GM21447 (cell line): ENCODE measurements at regions not wholly inside any gene's neighbourhood (a gene's known extent, or its start where the extent isn't known, plus 50 kb on each side); places are given as distances from the start of the nearest gene placed in this dataset.

Source experiments
- ATAC-seq: cut with Tn5 transposase; IDR thresholded peaks from one replicate; pipeline ENCODE4 v1.9.1; 2021; ENCODE audit not compliant: unreplicated experiment

DNA sequence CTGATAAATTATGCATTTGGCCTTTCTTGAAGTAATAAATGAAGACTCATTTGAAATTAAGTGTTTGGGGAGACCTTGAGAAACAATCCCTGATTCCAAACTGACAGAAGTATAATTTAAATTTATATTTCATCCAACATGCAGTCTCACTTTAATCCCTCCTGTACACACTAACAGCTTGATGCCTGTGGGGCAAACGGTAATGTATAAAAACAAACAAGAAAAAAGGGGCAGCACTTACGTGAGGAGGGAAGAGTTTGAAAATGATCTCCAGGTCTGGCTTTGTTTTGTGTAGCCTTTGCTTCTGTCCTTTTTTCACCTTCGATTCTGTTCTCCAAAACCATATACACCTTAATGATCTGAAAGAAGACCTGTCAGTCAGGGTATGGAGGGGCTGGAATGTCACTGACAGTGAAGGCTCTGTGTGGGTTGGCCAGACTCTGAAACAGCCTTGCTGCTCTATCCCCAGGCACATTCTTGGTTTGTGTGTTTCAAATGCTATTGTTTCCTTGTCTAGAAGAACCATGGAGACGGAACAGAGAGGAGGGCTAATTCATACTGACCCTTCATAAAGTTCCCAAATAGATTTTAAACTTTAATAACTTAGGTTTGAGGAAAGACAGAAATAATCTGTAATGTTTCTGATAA lies 338.2 kb upstream of the WWC1 start:
- no peak for ATAC-seq

DNA sequence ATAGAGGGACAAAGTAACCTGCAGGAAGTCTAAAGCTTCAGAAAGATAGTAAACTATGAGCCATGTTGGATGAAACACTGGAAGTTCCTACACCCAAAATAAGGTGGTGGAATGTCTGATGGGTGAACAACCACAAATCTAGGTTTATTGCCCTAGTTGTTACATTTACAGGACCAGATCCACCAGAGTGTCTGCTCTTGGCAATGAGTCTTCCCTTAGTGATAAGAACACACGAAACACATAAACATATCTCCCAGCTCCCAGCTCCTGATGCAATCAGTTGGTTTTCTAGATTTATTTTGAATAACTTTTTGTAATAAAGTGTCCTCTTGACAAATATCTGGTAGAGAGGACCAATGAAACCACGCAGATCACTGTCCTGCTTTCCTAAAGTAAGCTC lies 329.7 kb upstream of the WWC1 start:
- ATAC-seq = no peak

DNA sequence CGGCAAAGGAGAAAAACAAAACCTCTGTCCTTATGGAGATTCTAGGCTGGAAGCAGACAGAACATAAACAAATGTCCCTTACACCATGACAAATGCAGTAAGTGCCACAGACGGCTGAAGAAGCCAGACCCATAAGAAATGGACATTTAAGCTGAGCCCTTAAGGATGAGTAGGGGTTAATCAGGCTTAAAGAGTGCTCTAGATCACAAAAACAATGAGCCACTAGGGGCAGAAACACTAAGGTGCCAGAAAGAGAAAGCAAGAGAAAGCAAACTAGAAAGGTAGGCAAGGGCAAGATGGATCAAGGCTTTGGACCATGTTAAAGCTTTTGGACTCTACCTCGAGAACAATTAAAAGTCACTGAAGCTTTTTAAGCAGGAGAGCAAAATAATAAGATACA lies 326.9 kb upstream of the WWC1 start:
- no peak for ATAC-seq

DNA sequence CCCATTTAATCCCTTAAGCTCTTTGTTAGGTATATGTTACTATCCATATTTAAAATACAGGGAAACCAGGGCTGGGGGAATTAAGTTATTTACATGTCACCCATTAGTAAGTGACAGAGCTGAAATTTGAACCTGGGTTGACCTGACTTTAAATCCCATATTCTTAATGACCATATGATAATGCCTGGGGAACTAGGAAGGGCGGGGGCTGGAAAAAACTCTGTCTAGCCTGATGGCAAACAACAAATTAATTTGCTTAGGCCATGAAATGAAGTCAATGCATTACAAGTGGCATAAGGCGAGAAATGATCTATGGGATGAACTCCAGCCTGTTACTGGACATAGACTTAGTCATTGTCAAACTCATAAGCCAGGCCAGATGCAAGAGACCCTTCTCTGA lies 325.7 kb upstream of the WWC1 start:
- ATAC-seq = no peak

DNA sequence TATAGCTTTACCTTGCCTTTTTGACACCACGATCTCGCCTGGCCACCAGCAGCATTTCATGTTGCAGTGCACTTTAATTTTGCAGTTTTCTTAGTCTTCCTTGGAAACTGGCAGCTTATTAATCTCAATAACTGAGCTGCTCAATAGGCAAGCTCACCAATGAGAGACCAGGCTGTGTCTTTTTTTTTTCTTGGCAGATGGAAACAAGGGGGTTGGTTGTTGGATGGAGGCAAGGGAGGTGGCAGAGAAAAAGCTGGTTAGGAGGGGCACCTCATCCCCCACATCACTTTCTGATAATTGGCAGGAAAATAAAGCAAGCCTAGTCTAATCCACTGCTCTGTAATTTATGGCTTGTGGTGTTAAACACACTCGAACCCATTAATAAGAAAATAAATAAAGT lies 324.5 kb upstream of the WWC1 start:
- no peak for ATAC-seq

DNA sequence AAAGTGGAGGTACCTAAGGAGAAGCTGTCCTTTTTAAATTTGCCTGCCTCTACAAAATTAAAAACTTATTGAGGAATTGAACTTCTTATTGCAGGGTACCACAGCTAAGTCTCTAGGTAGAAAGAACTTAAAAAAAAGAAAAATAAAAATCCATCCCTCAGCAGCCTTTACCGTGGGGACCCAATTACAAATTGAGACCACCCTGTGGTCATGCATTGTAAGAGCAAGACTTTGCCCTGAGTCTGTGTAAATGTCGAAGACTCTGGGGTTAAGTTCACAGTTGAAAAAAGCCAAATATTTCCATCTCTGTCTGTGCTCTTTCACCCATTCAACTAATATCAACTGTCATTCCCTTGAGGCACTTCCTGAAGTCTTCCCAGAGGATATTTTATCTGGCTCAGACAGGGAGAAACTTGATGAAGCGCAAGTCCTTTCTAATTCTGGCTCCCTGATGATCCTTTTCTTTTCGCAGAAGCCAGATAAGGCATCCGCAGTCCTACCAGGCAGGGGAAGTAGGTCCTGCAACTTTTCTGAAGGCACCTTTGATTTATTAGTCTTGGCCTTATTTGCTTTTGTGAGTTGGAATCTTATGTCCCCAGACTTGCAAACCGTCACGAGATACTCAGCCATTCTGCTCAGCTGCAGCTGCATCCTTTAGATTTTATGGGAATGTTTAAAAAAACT lies 323.8 kb upstream of the WWC1 start:
- no peak for ATAC-seq

DNA sequence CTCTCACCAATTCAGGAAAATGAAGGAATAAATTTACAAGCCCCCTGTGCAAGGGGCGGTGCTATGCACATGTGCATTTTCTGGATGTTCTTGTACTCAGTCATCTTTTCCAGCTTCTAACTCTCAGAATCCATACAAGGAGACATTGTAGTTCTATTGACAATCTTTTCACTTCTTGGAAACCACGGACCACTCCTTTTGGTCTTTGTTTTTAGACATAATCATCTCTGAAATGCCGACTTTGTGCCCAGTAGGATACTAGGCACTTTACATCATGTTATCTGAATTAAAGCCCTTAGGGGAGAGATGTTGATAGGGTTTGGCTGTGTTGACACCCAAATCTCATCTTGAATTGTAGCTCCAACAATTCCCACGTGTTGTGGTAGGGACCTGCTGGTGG lies 322.6 kb upstream of the WWC1 start:
- no peak for ATAC-seq

DNA sequence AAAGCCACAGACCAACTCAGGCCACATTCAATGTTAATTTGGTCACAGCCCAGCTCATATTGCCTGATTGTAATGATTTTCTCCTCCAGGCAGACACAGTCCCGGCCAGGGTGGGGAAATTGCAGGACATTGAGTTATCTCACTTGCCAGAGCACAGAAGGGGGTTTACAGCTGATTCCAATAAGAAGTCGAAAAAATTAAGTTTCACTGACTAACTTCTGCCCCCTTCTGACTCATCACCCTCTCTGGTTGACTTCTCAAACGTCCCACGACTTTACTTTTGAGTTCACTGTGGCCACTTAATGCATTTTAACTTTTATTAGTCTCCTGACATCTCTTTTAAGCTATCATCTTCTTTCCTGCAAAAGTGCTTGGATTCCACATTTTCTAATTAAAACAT lies 321.4 kb upstream of the WWC1 start:
- no peak for ATAC-seq

DNA sequence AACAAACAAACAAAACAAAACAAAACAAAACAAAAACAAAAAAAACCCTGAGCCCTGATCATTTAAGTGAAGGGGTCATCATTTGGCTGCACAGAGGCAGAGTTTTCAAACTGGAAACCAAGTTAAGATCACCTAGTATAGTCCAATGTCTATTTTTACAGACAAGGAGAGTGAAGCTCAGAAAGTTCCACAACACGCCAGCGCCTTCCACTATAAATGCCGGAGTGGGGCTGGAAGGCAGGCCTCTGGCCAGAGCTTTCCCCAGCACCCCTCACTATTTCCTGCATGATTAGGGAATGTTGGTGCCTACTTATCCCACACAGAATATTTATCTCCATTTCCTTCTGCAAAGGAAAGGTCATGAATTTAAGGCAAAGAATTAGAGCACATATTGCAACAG lies 319.7 kb upstream of the WWC1 start:
- ATAC-seq = no peak

DNA sequence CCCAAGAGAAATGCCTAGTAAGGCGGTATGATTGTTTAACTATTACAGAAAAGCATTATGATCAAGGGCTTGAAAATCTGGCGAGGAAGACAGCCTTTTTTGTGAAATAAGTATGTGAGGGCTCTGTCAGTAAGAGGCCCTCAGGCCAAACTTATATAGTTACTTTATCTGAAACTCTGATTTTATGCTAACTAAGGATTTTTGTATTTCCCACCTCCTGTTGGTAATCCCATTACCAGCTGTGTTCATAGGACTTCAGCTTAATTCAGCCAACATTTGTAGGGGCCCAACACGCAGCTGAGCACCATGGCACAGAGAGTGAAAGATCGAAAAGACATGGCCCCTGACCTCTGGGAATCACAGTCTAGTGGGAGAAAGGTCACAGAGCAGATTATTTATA lies 318.3 kb upstream of the WWC1 start:
- ATAC-seq = no peak

DNA sequence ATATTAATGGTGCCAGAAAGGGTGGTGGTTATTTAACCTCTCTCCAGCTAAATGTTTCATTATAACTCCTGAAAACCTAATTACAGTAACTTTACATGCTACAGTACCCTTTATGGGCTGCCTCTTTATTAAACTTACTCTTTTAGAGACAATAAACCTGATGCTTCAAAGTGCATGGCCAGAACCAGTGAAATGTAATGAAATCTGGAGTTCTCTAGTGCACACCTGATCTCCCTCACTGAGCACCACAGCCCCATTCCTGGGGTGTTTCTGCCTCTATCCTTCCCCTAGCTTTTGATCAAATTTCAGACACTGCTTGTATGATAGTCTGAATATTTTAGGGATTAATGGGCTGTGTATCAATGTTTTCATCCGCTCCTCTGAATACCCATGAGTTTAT lies 306.5 kb upstream of the WWC1 start:
- no peak for ATAC-seq

DNA sequence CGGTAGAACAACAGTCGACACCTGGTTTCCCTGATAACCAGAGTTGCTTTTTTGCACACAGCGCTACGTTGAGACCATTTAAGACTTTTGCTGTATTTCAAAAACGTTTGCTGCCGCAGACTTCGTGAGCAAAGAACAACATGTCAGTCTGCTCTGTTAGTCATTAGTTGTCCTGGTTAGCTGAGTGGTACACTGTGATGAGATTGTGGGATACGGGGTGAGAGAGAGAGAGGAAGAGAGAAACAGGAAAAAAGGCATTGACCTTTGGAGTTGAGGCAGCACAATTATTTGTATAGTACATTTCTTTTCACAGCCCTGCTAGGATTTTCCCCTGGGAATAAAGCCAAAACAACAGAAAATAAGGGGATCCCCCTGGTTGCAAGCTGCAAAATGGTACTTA lies 306.1 kb upstream of the WWC1 start:
- ATAC-seq = no peak

DNA sequence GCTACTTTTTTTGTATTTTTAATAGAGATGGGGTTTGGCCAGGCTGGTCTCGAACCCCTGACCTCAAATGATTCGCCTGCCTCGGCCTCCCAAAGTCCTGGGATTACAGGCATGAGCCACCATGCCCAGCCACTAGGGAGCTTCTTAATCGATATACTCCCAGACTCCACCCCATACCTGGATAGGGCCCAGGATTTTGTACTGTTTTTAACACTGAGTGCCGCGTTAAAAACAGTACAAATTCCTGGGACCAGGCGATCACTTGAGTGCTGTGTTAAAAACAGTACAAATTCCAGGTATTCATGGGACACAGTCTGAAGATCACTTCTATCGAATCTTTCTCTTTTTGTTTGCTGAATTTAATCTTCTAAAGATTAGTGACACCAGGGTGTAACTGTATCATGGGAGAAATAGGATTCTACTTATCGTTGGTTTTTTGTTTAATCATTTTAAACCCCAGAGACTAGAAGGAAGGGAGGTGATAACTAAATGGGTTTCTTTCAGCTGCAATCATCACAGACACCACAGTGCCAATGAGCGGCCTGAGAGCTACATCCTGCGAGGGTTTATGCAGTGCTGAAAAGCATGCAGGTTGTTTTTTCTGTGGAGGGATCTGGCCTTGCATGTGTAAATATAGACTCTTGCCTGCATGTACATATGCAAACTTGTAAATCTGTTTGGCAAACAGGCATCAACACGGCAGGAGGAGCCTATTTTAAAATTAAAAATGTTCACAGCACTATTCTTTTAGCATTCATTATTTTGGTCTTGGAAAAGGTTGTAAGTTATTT lies 303.8 kb upstream of the WWC1 start:
- ATAC-seq = no peak

DNA sequence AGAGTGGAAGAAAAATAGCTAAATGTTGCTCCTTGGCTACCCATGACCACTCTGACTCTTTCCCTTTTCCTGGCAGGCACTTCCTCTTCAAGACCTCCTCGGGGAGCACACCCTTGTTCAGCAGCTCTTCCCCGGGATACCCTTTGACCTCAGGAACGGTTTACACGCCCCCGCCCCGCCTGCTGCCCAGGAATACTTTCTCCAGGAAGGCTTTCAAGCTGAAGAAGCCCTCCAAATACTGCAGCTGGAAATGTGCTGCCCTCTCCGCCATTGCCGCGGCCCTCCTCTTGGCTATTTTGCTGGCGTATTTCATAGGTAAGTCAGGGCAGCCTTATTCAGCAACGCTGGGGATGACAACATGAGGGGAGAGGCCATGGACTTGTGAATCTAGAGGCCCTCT lies 298.6 kb upstream of the WWC1 start:
- ATAC-seq = no peak

DNA sequence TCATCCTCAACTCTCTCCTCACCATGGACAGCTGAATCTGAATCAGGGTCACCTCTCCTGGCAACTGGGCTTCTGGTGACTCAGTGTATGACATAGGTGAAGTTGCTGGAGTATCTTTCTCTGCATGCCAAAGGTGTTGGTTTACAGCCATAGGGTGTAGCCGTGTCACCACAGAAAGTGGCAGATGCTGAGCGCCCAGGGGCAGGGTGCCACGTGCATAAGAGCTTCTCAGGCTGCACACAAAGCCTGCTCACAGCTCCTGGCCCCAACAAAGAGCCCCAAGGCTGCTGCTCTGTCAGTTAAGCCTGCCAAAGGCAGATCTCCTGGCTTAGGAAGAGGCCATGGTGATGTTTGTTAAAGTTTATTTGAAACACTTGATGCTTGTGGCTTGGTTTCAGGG lies 297.7 kb upstream of the WWC1 start:
- ATAC-seq = no peak

DNA sequence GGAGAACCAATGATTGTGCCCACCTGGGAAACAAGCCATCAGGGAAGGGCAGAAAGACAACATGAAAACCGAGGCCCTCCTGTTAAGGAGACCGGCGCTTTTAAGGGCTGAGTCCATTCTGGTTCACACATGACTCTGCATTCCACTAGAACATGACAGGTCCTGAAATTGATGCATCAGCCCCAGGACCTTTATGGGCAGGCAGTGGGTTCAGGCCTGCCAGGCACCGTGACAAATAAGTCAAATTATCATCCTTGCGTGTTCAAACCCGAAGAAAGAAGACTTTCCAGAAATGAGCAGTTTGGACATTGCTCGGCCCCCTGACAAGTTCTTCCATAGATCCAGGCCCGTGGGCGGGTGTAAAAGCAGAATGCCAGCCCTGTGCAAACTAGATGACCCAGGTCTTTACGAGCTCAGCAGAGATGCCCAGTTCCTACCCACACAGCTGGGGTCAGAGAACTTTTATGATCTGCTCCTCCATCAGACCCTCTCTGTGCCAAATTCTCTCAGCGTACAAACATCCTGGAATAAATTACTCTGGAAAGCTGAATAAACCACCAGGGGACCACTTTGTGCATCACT lies 295.5 kb upstream of the WWC1 start:
- no peak for ATAC-seq

DNA sequence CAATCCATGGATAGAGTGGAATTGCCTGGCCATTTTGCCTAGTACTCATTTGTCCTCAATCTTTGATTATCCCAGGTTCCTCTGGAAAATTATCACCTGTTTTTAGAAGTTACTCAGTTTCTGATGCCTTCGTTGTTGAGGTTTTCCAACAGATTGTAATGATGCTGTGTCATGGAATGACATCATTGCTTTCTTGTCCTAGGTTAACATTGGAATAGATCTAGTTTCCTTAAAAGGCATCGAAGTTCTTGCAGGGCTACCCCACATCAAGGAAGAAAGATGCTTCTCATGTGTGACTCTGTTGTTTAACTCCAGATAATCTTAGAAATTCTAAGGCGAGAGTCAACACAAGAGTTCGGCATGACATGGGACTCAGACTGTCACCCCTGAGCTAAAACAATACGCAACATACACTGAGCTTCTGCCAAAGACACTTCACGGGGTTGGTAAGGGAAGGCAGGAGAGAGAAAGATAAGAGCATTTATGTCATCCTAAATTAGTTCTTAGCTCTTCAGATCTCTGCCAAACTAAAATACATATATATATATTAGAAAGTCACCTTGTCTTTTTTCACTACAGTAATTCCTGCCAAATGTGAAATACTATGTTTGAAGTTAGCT lies 293.2 kb upstream of the WWC1 start:
- no peak for ATAC-seq

DNA sequence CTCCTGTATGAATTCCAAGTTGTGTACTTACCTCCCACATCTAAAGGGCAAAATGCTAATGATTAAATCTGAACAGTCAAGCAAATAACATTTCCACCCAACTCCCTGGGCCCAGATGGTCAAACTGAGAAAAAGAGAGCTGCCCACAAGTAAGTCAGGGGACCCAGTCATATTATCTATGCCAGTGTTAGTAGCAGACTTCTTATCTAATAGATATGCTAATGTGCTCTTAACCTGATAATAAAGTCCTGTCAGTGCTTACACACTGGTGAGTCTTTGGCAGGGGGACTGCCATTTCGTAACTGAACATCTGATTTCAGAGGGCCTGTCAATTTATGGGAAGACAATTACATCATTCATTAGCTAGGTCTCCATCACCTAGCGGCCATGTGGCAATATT lies 292.3 kb upstream of the WWC1 start:
- ATAC-seq = no peak

DNA sequence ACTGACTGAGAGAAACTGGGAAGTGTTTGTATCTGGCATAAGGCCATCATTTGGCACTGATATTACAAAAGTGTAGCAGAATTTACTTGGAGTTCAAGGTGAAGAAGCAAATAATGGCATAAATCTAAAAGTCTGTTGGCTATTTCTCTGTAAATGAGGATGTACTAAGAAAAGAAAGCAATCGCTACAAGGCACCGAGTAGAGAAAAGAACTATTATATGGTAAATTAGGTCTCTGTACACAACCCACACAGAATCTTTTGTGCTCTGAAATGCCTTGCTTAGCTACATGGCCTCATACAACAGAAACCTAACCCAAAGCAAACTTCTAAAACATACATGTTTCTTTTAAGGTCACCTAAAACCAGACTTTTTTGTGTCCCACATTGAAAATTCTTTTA lies 290.1 kb upstream of the WWC1 start:
- no peak for ATAC-seq

DNA sequence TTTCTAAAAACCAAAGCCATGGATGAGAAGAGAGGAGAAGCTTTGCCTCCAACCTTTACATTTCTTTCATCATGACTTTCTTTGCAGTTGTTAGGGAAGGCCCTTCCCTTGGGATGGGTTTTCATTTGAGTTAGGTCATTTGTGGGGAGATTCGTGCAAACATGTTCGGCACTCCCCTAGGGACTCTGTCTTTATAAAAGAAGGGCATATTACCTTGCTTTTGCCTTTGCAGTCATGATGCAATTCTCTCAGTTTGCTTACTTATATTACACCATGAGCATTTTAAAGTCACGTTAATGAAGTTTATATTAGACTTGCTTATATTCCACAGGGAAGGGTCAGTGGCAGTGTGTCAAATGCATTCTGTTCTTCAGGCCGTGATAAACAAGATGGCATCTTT lies 289.3 kb upstream of the WWC1 start:
- no peak for ATAC-seq

DNA sequence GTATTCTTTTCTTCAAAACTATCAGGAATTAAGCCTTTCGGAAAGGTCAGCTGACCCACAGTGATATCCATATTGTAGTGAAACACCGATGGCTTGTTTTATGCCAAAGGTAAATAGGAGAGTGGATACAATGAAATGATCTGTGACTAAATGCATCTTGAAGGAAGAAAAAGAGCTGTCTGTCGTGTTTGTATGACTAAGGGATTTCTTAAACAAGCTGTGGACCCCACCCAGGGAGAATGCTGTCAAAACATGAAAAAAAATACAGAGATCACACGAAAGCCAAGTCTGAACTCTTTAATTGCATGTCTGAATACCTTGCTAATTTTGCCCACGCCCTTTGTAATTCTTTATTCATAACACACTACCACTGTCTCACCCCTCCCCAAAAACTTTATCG lies 286.4 kb upstream of the WWC1 start:
- no peak for ATAC-seq

DNA sequence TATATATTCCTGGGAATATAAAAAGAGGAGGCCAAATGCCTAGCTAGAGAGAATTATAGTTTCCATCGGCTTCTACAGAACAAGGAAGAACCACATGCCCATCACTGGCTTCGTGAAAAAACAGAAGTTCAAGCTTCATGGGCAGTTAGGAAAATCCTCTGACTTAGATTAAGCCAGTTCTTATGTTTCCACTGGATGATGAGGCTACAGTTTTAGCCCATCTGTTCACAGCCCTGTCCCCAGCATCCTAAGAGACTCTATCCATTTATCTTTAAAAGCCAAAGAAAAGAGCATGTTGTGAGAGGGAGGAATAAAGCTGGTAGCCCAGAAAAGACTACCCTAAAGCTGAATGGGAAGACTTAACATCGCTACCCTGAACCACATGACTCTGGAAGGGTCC lies 285.5 kb upstream of the WWC1 start:
- no peak for ATAC-seq
